GM21576 (cell line): ENCODE measurements at regions not wholly inside any gene's neighbourhood (a gene's known extent, or its start where the extent isn't known, plus 50 kb on each side); places are given as distances from the start of the nearest gene placed in this dataset.

ENCODE experiments used
- ATAC-seq: cut with Tn5 transposase; IDR thresholded peaks from one replicate; pipeline ENCODE4 v1.9.1; 2021; ENCODE audit warnings: mild to moderate bottlenecking, moderate library complexity; ENCODE audit not compliant: unreplicated experiment

DNA sequence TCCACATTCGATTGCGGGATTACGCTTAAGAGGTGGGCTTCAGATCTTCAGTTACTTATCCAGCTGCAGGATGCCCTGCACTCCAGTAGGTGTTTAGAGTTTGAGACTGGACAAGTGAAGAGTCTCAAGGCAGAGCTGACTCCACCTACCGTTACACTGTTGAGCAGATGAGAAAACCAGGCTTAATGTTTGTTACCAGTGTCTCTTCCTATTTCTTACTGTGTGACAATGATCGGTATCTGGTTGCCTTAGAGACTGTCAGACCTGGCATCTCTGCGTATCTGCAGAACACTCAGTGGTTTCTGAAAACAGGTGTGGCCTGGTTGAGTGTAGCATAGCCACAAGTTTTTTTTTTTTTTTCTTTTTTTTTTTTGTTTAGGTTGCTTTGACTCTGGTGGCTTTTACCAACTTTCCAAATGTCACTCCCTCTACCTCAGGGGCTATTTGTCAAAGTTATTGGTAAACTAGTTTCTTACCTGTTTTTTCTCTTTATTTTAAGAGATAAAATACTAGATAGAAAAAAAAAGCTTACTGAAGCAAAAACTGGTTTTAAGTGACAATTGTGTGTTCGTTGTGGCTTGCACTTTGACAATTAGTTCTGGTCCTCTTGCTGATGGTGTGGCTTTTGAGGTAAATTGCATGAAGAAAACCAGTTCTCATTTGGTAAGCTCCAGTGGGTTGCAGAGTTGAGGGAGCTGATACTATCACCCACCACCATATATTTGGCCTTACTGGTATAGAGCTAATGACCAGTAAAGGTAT, 284.8 kb downstream of the ETS1 start:
- ATAC-seq: peak; percentile 91

DNA sequence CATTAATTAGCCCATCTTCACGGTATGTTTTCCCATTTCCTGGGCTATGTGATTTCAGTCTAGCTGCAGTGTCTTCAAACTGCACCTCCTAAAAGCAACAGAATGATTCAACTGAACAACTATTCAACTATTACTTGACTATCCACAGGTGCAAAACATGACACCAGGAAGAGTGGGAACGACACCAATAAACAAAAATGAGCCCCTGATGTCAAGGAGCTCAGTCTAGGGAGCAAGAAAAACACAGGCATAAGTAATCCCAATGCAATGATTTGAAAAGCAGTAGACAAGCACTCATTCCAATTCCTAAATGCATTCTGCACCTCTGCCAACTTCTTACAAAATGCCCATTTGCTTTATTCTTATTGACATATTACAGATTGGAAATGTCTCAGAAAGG, 285.6 kb downstream of the ETS1 start:
- no peak for ATAC-seq

- no peak for ATAC-seq
Measured at GRCh38 chr11:128300785-128301184, 286.6 kb downstream of the ETS1 start.

DNA sequence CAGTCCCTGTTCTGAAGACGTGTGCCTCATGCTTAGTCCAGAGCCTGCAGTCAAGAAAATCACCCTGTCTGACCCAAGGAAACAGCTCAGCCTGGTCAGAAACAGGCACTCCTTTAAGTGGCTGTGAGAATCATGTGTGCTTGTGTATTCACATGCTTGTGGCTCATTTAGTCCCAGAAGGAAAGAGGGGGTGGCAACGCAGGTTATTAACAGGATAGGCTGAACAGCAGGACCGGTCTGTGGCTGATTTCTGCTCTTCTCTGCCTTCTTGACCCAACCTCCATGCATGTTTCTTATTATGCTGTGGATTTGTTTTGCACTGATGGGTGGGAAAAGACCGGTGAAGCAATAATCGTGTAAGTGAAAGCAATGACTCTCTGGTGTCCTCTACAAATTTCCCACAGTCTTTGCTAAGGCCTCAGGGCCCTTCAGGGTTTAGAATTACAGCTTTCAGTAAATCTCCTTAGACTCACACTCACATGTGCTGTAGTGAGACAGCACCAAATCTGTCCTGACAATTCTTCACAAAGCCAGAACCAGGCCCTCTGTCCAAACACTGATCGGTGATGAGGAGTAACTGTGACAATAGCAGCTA, 288.1 kb downstream of the ETS1 start:
- ATAC-seq: no peak

- no peak for ATAC-seq
Measured at GRCh38 chr11:128298271-128298670, 289.1 kb downstream of the ETS1 start.

DNA sequence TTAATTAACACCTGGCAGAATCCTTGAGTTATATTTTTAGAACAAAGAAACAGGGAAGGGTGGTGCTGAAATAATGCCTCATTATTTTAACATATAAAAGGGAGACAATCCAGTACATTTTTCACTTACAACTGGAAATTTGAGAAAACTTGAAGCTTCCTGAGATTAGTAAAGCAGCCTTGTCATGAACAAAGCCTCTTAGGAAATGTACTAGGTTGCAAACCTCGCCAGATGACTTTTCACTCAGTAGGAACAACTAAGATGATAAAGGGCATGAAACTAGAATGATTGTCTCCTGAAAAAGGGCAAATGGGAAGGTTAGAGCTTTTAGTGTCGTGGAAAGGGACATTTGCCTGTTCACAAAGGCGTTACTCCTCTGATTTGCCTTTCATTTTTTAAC, 289.6 kb downstream of the ETS1 start:
- no peak for ATAC-seq

DNA sequence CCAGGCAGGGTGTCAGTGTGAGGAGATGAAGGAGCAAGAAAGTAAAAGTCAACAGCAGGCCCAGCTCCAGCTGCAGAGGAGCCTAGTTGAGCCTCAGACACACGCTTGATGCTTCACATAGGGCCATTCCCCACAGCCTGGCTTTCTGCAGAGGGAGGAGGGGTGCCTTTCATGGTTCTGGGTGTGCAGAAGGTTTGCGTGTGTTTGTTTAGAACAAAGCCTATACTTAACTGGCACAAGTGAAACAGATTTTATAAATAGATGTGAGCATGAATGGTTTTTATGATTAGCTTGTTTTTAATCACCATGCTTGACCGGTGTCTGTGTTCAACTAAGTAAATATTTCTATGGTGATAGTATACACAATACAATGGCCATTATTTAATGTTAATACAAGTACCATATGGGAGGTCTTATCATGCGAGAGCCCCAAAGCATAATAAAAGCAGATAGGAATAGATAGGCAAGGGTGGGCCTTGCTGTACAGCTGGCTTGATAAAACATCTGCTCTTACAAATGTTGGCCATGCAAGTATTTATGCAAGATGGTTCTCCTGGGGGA, 290.2 kb downstream of the ETS1 start:
- ATAC-seq: no peak

GRCh38 chr11:128294671-128295050, 292.7 kb downstream of the ETS1 start:
- no peak for ATAC-seq

DNA sequence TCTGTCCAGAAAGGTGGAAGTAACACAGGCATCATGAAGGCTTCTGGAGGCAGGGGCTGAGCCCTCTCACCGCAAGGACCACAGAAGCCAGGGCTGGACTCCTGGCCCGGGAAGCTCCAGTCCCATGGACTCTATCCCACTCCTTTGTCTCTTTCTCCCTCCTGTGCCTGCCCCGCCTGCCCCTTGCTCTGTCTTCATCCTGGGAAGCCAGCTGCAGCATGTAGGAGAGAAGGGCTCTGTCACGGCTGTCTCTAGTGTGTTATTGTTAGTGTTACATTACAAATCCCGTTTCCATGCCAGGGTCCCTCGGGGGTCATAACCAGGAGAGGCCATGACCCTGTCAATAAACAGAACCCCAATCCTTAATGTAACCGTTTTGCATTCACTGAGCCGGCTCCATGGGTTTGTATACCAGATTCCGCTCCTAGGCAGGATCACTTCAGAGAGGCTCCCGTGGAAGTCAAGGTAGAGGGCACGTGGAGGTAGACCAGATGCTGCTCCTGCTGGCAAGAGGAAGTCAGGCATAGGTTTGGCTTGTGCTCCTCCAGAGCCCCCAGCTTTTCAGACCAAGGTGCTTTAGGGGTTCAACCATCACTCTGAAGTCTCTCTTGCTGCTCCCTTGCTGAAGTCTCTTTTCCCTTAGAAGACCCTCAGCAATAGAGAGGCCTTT, 293.2 kb downstream of the ETS1 start:
- ATAC-seq: no peak

DNA sequence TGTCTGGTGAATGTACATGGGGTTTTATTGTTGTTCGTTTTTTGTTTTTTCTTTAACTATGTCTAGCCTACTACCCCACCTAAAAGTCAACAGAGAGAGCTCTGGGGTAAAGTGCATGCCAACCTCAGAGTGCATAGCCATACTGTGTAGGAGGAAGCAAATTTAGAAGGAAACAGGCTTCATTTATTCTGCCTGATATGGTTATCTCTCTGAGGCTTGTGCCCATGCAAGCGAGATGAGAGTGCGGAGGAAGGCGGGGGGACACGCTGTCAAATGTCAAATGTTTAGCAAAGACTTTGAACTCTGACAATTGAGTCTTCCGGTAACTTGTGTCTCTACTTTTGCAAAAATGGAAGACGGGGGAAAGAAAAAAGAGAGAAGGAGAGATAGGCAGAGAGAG, 295.5 kb downstream of the ETS1 start:
- ATAC-seq: no peak

DNA sequence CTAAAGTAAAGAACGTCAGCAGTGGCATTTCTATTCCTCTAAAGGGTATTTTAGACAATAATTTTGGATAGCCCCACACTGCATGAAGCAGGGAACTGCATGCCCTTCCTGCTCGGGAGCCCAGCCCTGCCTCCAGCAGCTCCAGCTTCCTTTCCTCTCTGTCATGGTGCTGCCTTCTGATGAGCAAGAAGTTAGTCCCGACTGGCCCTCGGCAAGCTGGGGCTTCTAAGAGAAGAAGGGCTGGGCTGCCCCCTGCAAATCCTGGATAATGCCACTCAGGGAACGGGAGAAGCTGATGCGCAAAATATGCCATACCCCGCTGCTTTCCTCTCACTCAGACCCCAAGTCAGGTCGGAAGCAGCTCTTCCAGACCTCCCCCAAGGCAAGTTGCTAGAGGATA, 296.4 kb downstream of the ETS1 start:
- no peak for ATAC-seq

GRCh38 chr11:128290106-128290840, 297.1 kb downstream of the ETS1 start:
- ATAC-seq: peak; percentile 85

GRCh38 chr11:128289048-128289447, 298.3 kb downstream of the ETS1 start:
- ATAC-seq: no peak

GRCh38 chr11:128288368-128288767, 299.0 kb downstream of the ETS1 start:
- ATAC-seq: no peak

- ATAC-seq: no peak
Measured at GRCh38 chr11:128285321-128285720, 302.0 kb downstream of the ETS1 start.

- no peak for ATAC-seq
Measured at GRCh38 chr11:128284634-128285033, 302.7 kb downstream of the ETS1 start.

DNA sequence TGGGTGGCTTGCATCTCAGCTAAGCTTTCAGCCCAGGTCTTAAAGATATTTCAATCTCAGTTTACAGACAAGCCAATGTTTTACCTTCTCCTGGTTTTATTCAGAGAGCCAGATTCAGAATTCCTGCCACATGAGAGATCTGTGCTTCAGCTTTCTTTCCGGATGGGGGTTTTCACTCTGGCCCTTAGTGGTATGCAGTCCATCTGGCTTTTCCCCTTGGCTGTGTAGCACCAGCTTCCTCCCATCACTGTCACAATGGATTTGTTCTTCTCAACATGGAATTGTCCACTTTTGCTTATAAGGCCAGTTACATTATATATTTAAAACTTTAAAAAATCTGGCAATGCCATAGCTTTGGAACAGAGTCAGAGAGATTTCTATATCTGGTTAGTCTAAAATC, 303.9 kb downstream of the ETS1 start:
- ATAC-seq: no peak

DNA sequence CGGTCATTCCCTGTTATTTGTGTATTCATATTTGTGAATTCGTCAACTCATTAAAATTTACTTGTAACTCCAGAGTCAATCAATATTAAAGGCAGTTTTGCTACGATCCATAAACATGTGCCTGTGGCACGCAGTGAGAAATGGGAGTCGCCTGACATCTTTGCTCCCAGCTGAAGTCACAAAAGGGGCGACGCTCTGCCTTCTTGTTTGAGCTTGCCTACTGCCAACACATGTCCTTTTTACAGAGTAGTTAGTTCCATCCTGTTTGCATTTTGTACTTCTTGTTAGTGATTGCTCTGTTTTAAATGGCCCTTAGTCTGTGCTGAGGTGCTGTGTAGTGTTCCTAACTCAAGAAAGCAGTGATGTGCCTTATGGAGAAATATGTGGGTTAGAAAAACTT, 305.3 kb downstream of the ETS1 start:
- ATAC-seq: no peak

GRCh38 chr11:128279866-128280265, 307.5 kb downstream of the ETS1 start:
- no peak for ATAC-seq

GRCh38 chr11:128273736-128274135, 313.6 kb downstream of the ETS1 start:
- no peak for ATAC-seq

- ATAC-seq: no peak
Measured at GRCh38 chr11:128271401-128271800, 316.0 kb downstream of the ETS1 start.
